NCI-H2227 (cell line): ENCODE measurements at regions not wholly inside any gene's neighbourhood (a gene's known extent, or its start where the extent isn't known, plus 50 kb on each side); places are given as distances from the start of the nearest gene placed in this dataset.
A peak's percentile ranks its signal among the peaks of the same experiment; 100 is the strongest.
"Not testable (repeated sequence)": the region's sequence is repeated elsewhere in the genome, so short reads cannot be mapped to it uniquely, and the experiment has no call there.

ENCODE experiments used
- DNase-seq: peaks from one replicate; lab custom pipeline; 2025; ENCODE audit not compliant: unreplicated experiment; lab: John Stamatoyannopoulos, UW

- no peak for DNase-seq
Observed at GRCh38 chr15:72872066-72872845, 88.7 kb upstream of the ADPGK start.

- no peak for DNase-seq
Observed at GRCh38 chr15:72866866-72867616, 83.5 kb upstream of the ADPGK start.

- no peak for DNase-seq
Observed at GRCh38 chr15:72866182-72866581, 82.6 kb upstream of the ADPGK start.

GRCh38 chr15:72865486-72865885 lies 81.9 kb upstream of the ADPGK start:
- peak; percentile 2 for DNase-seq

GRCh38 chr15:72864681-72865080 lies 81.1 kb upstream of the ADPGK start:
- no peak for DNase-seq

- no peak for DNase-seq
Observed at GRCh38 chr15:72861354-72861910, 77.9 kb upstream of the ADPGK start.

GRCh38 chr15:72859757-72860145 lies 76.2 kb upstream of the ADPGK start:
- no peak for DNase-seq

GRCh38 chr15:72859017-72859756 lies 75.6 kb upstream of the ADPGK start:
- no peak for DNase-seq

- DNase-seq, result no peak
Observed at GRCh38 chr15:72858205-72858604, 74.6 kb upstream of the ADPGK start.

GRCh38 chr15:72857331-72858063 lies 73.9 kb upstream of the ADPGK start:
- DNase-seq, result no peak

GRCh38 chr15:72856549-72857040 lies 73.0 kb upstream of the ADPGK start:
- DNase-seq, result no peak

- no peak for DNase-seq
Observed at GRCh38 chr15:72855791-72856190, 72.2 kb upstream of the ADPGK start.

- no peak for DNase-seq
Observed at GRCh38 chr15:72852273-72852672, 68.7 kb upstream of the ADPGK start.

- no peak for DNase-seq
Observed at GRCh38 chr15:72851586-72851985, 68.0 kb upstream of the ADPGK start.

GRCh38 chr15:72850833-72851232 lies 67.3 kb upstream of the ADPGK start:
- DNase-seq, result no peak

GRCh38 chr15:72847806-72848205 lies 64.2 kb upstream of the ADPGK start:
- DNase-seq, result no peak

GRCh38 chr15:72847033-72847432 lies 63.5 kb upstream of the ADPGK start:
- no peak for DNase-seq

GRCh38 chr15:72845981-72846383 lies 62.4 kb upstream of the ADPGK start:
- no peak for DNase-seq

- DNase-seq, result no peak
Observed at GRCh38 chr15:72844067-72844466, 60.5 kb upstream of the ADPGK start.

GRCh38 chr15:72843340-72843739 lies 59.8 kb upstream of the ADPGK start:
- DNase-seq, result not testable (repeated sequence)

- DNase-seq, result no peak
Observed at GRCh38 chr15:72840114-72840513, 56.6 kb upstream of the ADPGK start.
